GM18909 (cell line): ENCODE measurements at regions not wholly inside any gene's neighbourhood (a gene's known extent, or its start where the extent isn't known, plus 50 kb on each side); places are given as distances from the start of the nearest gene placed in this dataset.

Experiments
- ATAC-seq: cut with Tn5 transposase; IDR thresholded peaks from one replicate; pipeline ENCODE4 v1.9.1; 2021; ENCODE audit warnings: mild to moderate bottlenecking; ENCODE audit not compliant: unreplicated experiment, poor library complexity

- ATAC-seq, result no peak
Measured at GRCh38 chr18:75654386-75654785, 226.9 kb upstream of the SMIM21 start.

GRCh38 chr18:75652528-75652927 lies 225.0 kb upstream of the SMIM21 start:
- no peak for ATAC-seq

GRCh38 chr18:75644871-75645270 lies 217.4 kb upstream of the SMIM21 start:
- no peak for ATAC-seq

GRCh38 chr18:75643083-75643482 lies 215.6 kb upstream of the SMIM21 start:
- no peak for ATAC-seq

GRCh38 chr18:75639472-75639831 lies 211.9 kb upstream of the SMIM21 start:
- ATAC-seq, result no peak

DNA sequence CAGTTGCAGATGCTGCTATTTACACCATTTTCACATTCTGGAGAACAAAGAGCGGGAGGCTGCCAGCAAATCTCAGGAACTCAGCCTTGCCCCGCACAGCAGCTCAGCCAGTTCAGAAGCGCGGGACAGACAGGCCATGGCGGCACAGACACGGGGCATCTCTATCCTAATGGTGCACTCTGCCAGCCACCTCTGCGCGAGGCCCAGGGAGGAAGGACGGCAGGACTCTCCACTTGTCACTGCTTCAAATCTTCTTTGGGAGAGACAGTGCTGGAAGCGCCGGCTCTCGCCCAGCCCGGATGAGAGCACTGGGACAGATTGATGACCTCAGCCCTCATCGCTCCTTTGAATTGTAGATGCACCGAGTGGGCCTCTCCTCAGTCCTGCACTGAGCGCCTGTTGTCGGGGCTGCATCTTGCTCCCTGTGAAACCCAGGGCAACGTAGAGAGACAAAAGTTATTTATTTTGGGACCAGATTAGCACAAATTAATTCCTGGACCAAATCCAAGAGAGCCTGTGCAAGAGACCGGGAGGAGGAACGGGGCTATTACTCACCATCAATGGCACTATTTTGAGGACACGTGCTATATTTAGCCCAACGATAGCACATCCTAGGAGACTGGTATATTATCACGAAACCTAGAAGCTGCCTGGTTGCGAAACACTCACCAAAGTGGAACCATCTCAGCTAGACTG lies 211.4 kb upstream of the SMIM21 start:
- no peak for ATAC-seq

DNA sequence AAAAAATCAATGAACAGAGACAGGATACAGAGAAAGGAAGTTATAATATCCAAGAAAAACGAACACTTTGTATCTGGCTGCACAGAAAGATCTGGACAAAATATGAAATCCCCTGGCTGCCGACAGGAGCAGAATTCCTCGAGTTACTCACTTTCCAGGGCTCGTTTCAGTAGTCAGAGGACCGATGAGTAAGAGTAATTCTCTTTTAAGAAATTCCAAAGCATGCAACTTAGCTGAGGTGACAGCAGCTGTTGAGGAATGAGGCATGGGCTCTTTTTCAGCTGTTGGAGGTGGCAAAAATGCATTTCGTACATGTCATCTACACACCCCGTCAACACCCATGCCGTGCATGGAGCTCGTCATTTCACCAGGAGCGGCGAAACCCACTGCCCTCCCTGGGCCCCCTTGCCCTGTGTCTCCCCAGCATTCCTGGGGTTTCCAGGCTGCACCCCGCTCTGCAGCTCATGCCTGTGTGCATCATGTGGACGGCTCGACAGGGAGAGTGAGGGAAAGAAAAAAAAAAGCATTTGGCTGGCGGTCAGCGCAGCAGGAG lies 210.8 kb upstream of the SMIM21 start:
- no peak for ATAC-seq

DNA sequence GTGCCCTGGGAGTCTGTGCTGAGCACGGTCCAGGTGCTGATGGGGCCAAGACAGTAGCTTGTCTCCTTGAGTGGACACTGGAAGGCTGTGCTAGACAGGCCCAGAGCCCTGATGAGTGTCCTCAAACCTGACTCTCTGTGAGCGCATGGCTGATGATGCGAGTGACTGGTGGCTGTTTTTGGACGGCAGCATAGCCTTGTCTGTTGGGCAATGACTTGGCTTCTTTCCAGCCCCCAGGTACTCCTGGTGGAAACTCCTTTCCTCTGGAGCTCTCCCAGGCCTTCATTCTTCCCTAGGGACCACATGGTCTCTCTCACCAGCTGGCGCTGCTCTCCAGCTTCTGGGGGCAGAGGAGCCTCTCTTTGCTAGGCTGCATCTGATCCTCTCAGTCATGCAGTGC lies 207.6 kb upstream of the SMIM21 start:
- ATAC-seq, result no peak

- ATAC-seq, result no peak
Measured at GRCh38 chr18:75625966-75626365, 198.5 kb upstream of the SMIM21 start.

DNA sequence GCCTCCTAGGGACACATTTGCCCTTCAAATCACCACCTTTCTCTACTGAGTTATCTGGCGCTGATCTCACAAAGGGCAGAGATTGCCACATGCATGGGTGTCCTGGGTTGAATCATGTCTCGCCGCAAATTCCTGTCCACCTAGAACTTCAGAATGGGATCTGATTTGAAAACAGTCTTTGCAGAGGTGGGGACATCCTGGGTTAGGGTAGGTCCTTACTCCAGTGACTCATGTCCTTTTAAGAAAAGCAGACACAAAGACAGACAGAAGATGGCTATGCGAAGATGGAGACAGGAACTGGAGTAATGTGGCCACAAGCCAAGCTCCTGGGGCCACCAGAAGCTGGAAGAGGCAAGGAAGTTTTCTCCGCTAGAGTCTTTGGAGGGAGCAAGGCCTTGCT lies 197.4 kb upstream of the SMIM21 start:
- ATAC-seq, result no peak

DNA sequence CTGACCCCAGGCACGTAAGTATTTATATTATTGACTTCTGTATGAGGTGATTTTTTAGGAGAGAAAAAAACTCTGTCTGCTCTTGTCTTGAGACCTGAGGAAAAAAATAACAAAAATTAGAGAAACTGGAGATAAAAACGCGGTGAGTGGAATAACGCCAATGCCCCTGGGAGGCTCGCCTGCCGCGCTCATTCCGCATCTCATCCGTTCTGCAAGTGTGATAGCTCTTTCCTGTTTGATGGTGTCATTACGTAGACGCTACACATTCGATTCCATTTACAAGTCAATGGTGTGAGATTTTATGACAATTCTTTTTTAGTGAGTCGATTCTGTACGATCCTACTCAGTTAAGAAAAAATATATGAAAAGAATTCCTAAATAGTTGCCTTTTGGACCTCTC lies 194.3 kb upstream of the SMIM21 start:
- ATAC-seq, result no peak

GRCh38 chr18:75618146-75618545 lies 190.6 kb upstream of the SMIM21 start:
- ATAC-seq, result no peak

GRCh38 chr18:75612456-75612855 lies 185.0 kb upstream of the SMIM21 start:
- ATAC-seq, result no peak

GRCh38 chr18:75607701-75608100 lies 180.2 kb upstream of the SMIM21 start:
- no peak for ATAC-seq

DNA sequence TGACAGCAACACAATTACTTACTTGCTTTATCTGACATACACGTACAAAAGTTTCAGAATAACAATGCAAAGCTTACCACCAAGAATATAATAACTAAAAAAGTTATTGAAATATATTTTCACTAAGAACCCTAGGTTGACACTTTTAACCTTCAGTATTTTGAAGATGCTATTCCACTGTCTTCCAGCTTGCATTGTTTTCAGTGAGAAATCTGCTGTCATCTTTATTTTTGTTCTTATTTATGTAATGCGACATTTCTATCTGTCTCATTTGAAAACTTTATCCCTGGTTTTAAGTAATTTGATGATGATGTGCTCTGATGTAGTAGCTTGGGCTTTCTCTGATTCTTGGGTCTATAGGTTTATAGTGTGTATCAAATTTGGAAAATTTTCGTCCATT lies 165.0 kb upstream of the SMIM21 start:
- ATAC-seq, result no peak

DNA sequence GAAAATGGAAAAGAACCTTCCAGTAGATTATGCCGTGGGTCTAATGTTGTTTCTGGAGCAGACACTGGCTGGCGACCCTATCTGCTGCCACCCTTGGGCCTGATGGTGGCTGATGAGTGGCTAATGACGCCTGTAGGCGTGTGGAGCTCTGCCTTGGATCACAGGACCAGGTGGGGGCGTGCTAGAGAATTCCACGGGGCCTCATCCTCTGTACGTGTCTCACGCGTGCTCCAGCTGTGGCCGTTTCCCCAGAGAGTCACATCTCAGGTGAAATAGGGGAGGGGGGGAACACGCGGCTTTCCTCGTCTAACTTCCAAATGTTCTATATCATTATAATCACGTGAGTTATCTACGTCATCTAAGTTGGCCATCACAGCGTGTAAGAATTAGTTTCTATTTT lies 160.9 kb upstream of the SMIM21 start:
- no peak for ATAC-seq

DNA sequence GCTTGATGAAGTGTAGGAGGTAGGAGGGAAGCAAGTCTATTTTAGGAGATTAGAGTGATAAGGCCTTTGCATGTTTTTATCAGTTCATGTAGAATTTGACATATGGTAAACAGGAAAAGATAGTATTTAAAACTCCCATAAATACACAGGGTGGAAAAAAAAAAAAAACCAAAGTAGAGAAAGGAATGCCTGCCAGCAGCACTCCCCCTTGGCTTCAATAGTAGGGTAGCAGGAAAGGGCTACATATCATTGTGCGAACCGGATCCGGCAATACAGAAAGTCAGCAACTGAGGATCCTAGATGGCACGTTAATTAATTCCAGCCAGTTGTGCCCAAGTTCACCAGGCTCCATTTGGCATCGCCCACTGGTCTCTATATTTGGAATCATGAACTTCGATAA lies 159.6 kb upstream of the SMIM21 start:
- no peak for ATAC-seq

DNA sequence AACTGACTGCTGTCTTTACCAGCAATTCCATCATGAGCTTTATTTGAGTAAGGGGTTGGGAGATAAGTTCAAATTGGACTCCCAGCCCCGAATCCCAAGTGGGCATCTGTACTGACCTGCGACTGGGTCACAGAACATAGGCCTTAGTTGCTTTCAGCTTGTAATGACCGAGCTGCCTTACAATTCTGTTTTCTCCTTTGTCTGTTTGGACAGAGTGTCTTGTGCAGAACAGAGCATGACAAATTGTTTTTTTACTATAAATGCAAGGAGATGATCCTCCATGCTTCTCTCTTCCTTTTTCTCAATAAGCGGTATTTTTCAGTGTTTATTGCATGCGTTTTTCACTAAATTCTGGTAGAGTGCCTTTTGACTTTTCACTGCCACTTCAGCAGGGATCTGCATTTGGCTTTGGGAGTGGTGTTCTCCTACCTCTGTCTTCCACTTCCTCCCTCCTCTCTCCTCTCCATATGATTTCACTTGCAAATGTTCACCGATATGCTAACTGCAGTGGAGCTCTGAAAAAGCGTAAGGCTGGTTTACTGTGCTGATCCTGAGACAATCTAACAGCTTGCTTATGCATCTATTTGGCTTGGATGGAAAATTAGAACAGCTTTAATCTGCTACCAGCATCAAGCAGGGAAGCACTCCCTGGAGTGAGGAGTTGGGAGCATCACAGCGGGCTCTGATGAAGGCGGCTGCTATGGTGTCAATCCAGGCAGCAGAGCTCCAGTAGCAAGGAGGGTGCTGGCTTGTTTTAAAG lies 158.8 kb upstream of the SMIM21 start:
- ATAC-seq, result no peak

DNA sequence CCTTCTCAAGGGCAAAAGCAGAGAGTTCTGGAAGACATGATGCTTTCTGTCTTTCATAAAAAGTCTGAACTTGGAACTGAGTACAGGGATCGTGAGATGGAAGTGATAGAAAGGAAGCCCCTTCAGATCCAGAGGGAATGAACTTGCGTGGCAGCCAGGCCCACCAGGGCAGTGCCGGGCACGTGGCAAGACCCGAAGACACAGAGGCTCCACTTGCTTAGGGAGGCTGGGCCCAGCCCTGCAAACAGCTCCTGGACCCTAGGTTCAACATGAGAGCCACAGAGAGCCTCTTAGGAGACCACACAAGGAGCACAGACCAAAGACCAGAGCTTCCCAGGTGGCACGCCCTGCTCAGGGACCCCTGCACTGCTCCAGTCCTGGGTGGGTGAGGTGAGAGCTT lies 155.4 kb upstream of the SMIM21 start:
- ATAC-seq, result no peak

GRCh38 chr18:75582406-75582821 lies 154.9 kb upstream of the SMIM21 start:
- ATAC-seq, result no peak

- no peak for ATAC-seq
Measured at GRCh38 chr18:75581336-75582131, 154.0 kb upstream of the SMIM21 start.
